IMR-90 (cell line): ENCODE measurements at regions not wholly inside any gene's neighbourhood (a gene's known extent, or its start where the extent isn't known, plus 50 kb on each side); places are given as distances from the start of the nearest gene placed in this dataset.

Experiments used
- ATAC-seq: fragments of 200-7000 bp; cut with Tn5 transposase; 2 replicates; pipeline ENCODE4 v1.9.1; 2020; ENCODE audit warnings: low read depth, mild to moderate bottlenecking, moderate library complexity
- BruUV-seq: library from RNA; stranded (reverse); fragments of 400-500 nt; replicated peaks from 2 replicates; lab custom pipeline; 2021; lab: Mats Ljungman, UMichigan
- CTCF ChIA-PET: fragments of 300-600 bp; formaldehyde crosslinking; extraction: SDS; loops from one replicate; lab custom pipeline; 2021; ENCODE audit warnings: antibody characterized with exemption; lab: Yijun Ruan, JAX
- POLR2A ChIA-PET: fragments of 300-600 bp; sonication (Branson Sonifier 250); formaldehyde crosslinking; loops from one replicate; lab custom pipeline; 2022; ENCODE audit warnings: antibody characterized with exemption; ENCODE audit not compliant: unreplicated experiment; lab: Charles Lee
- DNase-seq: peaks from one replicate; pipeline ENCODE4 v3.0.0; 2013
- H2AFZ ChIP-seq: replicated peaks from 2 replicates; pipeline ENCODE3; 2013; ENCODE audit warnings: low read length, mild to moderate bottlenecking; ENCODE audit not compliant: poor library complexity
- H2AK5ac ChIP-seq: 2 replicates; pipeline ENCODE4 v1.6.1; 2013; ENCODE audit warnings: low read depth, low read length, inconsistent platforms
- H2AK9ac ChIP-seq: replicated peaks from 2 replicates; pipeline ENCODE3; 2013; ENCODE audit warnings: mild to moderate bottlenecking, low read depth, low read length, moderate library complexity; ENCODE audit not compliant: poor library complexity
- H2BK120ac ChIP-seq: 2 replicates; pipeline ENCODE4 v1.6.1; 2013; ENCODE audit warnings: low read depth, low read length, inconsistent platforms
- H2BK15ac ChIP-seq: 3 replicates; pipeline ENCODE4 v1.6.1; 2013; ENCODE audit warnings: low read depth, low read length, inconsistent platforms
- H2BK20ac ChIP-seq: 2 replicates; pipeline ENCODE4 v1.6.1; 2013; ENCODE audit warnings: low read depth, mild to moderate bottlenecking, inconsistent platforms, low read length, moderate library complexity
- H2BK5ac ChIP-seq: 2 replicates; pipeline ENCODE4 v1.6.1; 2013; ENCODE audit warnings: mild to moderate bottlenecking, low read depth, low read length, inconsistent platforms; ENCODE audit not compliant: poor library complexity, severe bottlenecking
- H3K14ac ChIP-seq: replicated peaks from 2 replicates; pipeline ENCODE4 v1.6.1; 2013; ENCODE audit warnings: low read depth, low read length, inconsistent platforms
- H3K18ac ChIP-seq: 2 replicates; pipeline ENCODE4 v1.6.1; 2013; ENCODE audit warnings: low read depth, low read length, control low read depth
- H3K23ac ChIP-seq: 2 replicates; pipeline ENCODE4 v1.6.1; 2013; ENCODE audit warnings: low read depth, low read length, inconsistent platforms
- H3K27ac ChIP-seq: 2 replicates; pipeline ENCODE4 v1.5.1; 2013; ENCODE audit warnings: mild to moderate bottlenecking, control low read depth, low read length; ENCODE audit not compliant: insufficient read depth
- H3K27me3 ChIP-seq: 2 replicates; pipeline ENCODE4 v1.6.1; 2013; ENCODE audit warnings: low read length; ENCODE audit not compliant: control insufficient read depth, insufficient read depth
- H3K36me3 ChIP-seq: 2 replicates; pipeline ENCODE4 v1.6.1; 2013; ENCODE audit warnings: low read length, mixed read lengths; ENCODE audit not compliant: control insufficient read depth, insufficient read depth
- H3K4ac ChIP-seq: 2 replicates; pipeline ENCODE4 v1.6.1; 2013; ENCODE audit warnings: low read depth, low read length, inconsistent platforms
- H3K4me1 ChIP-seq: 2 replicates; pipeline ENCODE4 v1.6.1; 2013; ENCODE audit warnings: low read length, mixed read lengths; ENCODE audit not compliant: control insufficient read depth, insufficient read depth
- H3K4me2 ChIP-seq: 2 replicates; pipeline ENCODE4 v1.6.1; 2013; ENCODE audit warnings: low read depth, mild to moderate bottlenecking, control low read depth, low read length, moderate library complexity
- H3K4me3 ChIP-seq: 2 replicates; pipeline ENCODE4 v1.5.1; 2013; ENCODE audit warnings: low read depth, mild to moderate bottlenecking, control low read depth, low read length, moderate library complexity; ENCODE audit not compliant: insufficient read depth
- H3K56ac ChIP-seq: 2 replicates; pipeline ENCODE4 v1.6.1; 2013; ENCODE audit warnings: low read length, inconsistent platforms; ENCODE audit not compliant: insufficient read depth; ENCODE audit errors: extremely low read depth
- H3K79me1 ChIP-seq, 2 experiments: 2 replicates each; pipeline ENCODE4 v1.6.1; 2013; ENCODE audit warnings: low read length in 2 of 2, inconsistent platforms in 1 of 2, low read depth in 1 of 2
- H3K9ac ChIP-seq: 2 replicates; pipeline ENCODE4 v1.6.1; 2013; ENCODE audit warnings: low read depth, low read length, control low read depth
- H3K9me1 ChIP-seq: 2 replicates; pipeline ENCODE4 v1.6.1; 2013; ENCODE audit warnings: low read length, inconsistent platforms; ENCODE audit not compliant: insufficient read depth
- H3K9me3 ChIP-seq: 2 replicates; pipeline ENCODE4 v1.6.1; 2013; ENCODE audit warnings: low read length; ENCODE audit not compliant: control insufficient read depth, insufficient read depth
- H4K20me1 ChIP-seq: 2 replicates; pipeline ENCODE4 v1.6.1; 2013; ENCODE audit warnings: low read length, inconsistent platforms; ENCODE audit not compliant: insufficient read depth
- H4K5ac ChIP-seq: 2 replicates; pipeline ENCODE4 v1.6.1; 2013; ENCODE audit warnings: mild to moderate bottlenecking, low read depth, low read length, control low read depth
- H4K8ac ChIP-seq, 2 experiments: 2 replicates each; pipeline ENCODE4 v1.6.1; 2013; ENCODE audit warnings: low read depth in 2 of 2, low read length in 2 of 2, control low read depth in 1 of 2, inconsistent platforms in 1 of 2
- H4K91ac ChIP-seq: 2 replicates; pipeline ENCODE4 v1.6.1; 2013; ENCODE audit warnings: low read depth, low read length, inconsistent platforms; ENCODE audit not compliant: insufficient read depth
- BHLHE40 ChIP-seq: fragments of 150-350 bp; IDR thresholded peaks from 2 replicates; pipeline ENCODE4 v1.6.1; 2016; ENCODE audit warnings: mild to moderate bottlenecking, low read depth, low read length
- CEBPB ChIP-seq: IDR thresholded peaks from 2 replicates; pipeline ENCODE4 v1.6.1; 2012; ENCODE audit warnings: low read depth, low read length, improper control_type of control experiment
- CHD1 ChIP-seq: IDR thresholded peaks from 2 replicates; pipeline ENCODE4 v1.6.1; 2012; ENCODE audit warnings: low read depth, low read length, improper control_type of control experiment
- CTCF ChIP-seq: conservative IDR thresholded peaks from 2 replicates; pipeline ENCODE4 v1.5.1; 2012; ENCODE audit warnings: mild to moderate bottlenecking, low read depth, low read length, improper control_type of control experiment
- ELK1 ChIP-seq: fragments of 150-350 bp; IDR thresholded peaks from 2 replicates; pipeline ENCODE4 v1.6.1; 2016; ENCODE audit warnings: low read depth, mild to moderate bottlenecking, low read length, moderate library complexity, borderline replicate concordance
- FOS ChIP-seq: fragments of 150-350 bp; IDR thresholded peaks from 2 replicates; pipeline ENCODE4 v1.6.1; 2016; ENCODE audit warnings: low read depth, low read length
- MAFK ChIP-seq: IDR thresholded peaks from 2 replicates; pipeline ENCODE4 v1.6.1; 2012; ENCODE audit warnings: low read depth, low read length, improper control_type of control experiment
- MAZ ChIP-seq: IDR thresholded peaks from 2 replicates; pipeline ENCODE4 v1.6.1; 2012; ENCODE audit warnings: low read depth, mild to moderate bottlenecking, low read length, improper control_type of control experiment, moderate library complexity, borderline replicate concordance
- MXI1 ChIP-seq: IDR thresholded peaks from 2 replicates; pipeline ENCODE4 v1.6.1; 2012; ENCODE audit warnings: low read depth, mild to moderate bottlenecking, low read length, moderate library complexity, borderline replicate concordance
- NFE2L2 ChIP-seq: fragments of 150-350 bp; IDR thresholded peaks from 2 replicates; pipeline ENCODE4 v1.6.1; 2016; ENCODE audit warnings: low read depth, mild to moderate bottlenecking, low read length
- POLR2A ChIP-seq: IDR thresholded peaks from 2 replicates; pipeline ENCODE4 v1.6.1; 2012; ENCODE audit warnings: mild to moderate bottlenecking, low read depth, low read length
- RAD21 ChIP-seq: IDR thresholded peaks from 2 replicates; pipeline ENCODE4 v1.6.1; 2012; ENCODE audit warnings: low read length, improper control_type of control experiment
- RCOR1 ChIP-seq: IDR thresholded peaks from 2 replicates; pipeline ENCODE4 v1.6.1; 2012; ENCODE audit warnings: mild to moderate bottlenecking, low read length, improper control_type of control experiment; ENCODE audit not compliant: insufficient replicate concordance
- RFX5 ChIP-seq: IDR thresholded peaks from 2 replicates; pipeline ENCODE4 v1.8.0; 2012; ENCODE audit warnings: low read depth, mild to moderate bottlenecking, low read length, moderate library complexity
- SMC3 ChIP-seq: fragments of 150-350 bp; IDR thresholded peaks from 2 replicates; pipeline ENCODE4 v1.6.1; 2016; ENCODE audit warnings: low read depth, mild to moderate bottlenecking, antibody characterized with exemption, low read length, moderate library complexity
- USF2 ChIP-seq: fragments of 150-350 bp; IDR thresholded peaks from 2 replicates; pipeline ENCODE4 v1.6.1; 2017; ENCODE audit warnings: mild to moderate bottlenecking, antibody characterized with exemption, low read length, low read depth
- dilution Hi-C: fragments of 300-500 bp; cut with HindIII; formaldehyde crosslinking; loops from one replicate; pipeline ENCODE4 v1.14.3; 2018; ENCODE audit warnings: low sequenced_read_pairs; ENCODE audit not compliant: unreplicated experiment
- in situ Hi-C: fragments of 300-500 bp; cut with MboI; formaldehyde crosslinking; loops from 3 replicates; pipeline ENCODE4 v1.14.3; 2019; ENCODE audit warnings: low sequenced_read_pairs, inconsistent platforms, mixed read lengths
- intact Hi-C: fragments of 100-400 bp; cut with micrococcal nuclease; formaldehyde crosslinking; loops from 2 replicates; pipeline ENCODE4 v1.10.0; 2022

- no peak overlapping the region for H3K4me2 ChIP-seq
- no peak overlapping the region for H2BK20ac ChIP-seq
- ChIA-PET POLR2A (no interaction called here), CTCF (no interaction called here)
- intact Hi-C loops, result no loop called here
- no peak overlapping the region for H2AK9ac ChIP-seq
- H2AK5ac ChIP-seq, result no peak overlapping the region
- H3K23ac ChIP-seq, result no peak overlapping the region
- no peak overlapping the region for H3K56ac ChIP-seq
- H2BK5ac ChIP-seq, result no peak overlapping the region
- no peaks in the 10 kb centered on the region for H3K79me1 ChIP-seq
- DNase-seq (no peak), ATAC-seq (no peak)
- H3K4me3 ChIP-seq, result no peak overlapping the region
- no peak overlapping the region for H4K91ac ChIP-seq
- no peak overlapping the region for H4K5ac ChIP-seq
- no peak overlapping the region for H3K14ac ChIP-seq
- H3K27ac ChIP-seq, result no peak overlapping the region
- no peak for TF ChIP-seq MAZ
- no peak for TF ChIP-seq MAFK
- TF ChIP-seq ELK1, result no peak
- TF ChIP-seq SMC3, result no peak
- no peak for TF ChIP-seq RFX5
- TF ChIP-seq NFE2L2, result no peak
- TF ChIP-seq MXI1, result no peak
- TF ChIP-seq RCOR1, result no peak
- no peak for TF ChIP-seq USF2
- no peak for TF ChIP-seq FOS
- no peak for TF ChIP-seq RAD21
- TF ChIP-seq CTCF, result no peak
- TF ChIP-seq POLR2A, result no peak
- TF ChIP-seq CEBPB, result no peak
- no peak for TF ChIP-seq BHLHE40
- no peak for TF ChIP-seq CHD1
- no peak overlapping the region for H3K9ac ChIP-seq
- no peak overlapping the region for H3K18ac ChIP-seq
- BruUV-seq, result no TSS peak
- no peaks in the 10 kb centered on the region for H3K36me3 ChIP-seq
- H3K9me1 ChIP-seq, result no peaks in the 10 kb centered on the region
- in situ Hi-C loops, result no loop called here
- dilution Hi-C loops, result no loop called here
- H4K8ac ChIP-seq, result no peak overlapping the region
- H2BK15ac ChIP-seq, result no peak overlapping the region
- no peak overlapping the region for H2BK120ac ChIP-seq
- no peaks in the 10 kb centered on the region for H4K20me1 ChIP-seq
- no peaks in the 10 kb centered on the region for H3K9me3 ChIP-seq
- H2AFZ ChIP-seq, result no peak overlapping the region
- no peak overlapping the region for H3K4ac ChIP-seq
- no peaks in the 10 kb centered on the region for H3K27me3 ChIP-seq
- no peaks in the 10 kb centered on the region for H3K4me1 ChIP-seq
Measured at GRCh38 chr4:117474987-117475386, 389.6 kb upstream of the TRAM1L1 start.
